HepG2 (cell line): ENCODE measurements at regions not wholly inside any gene's neighbourhood (a gene's known extent, or its start where the extent isn't known, plus 50 kb on each side); places are given as distances from the start of the nearest gene placed in this dataset.

Experiments used
- FOXK1 ChIP-seq: sonication (generic); formaldehyde crosslinking; IDR thresholded peaks from 2 replicates; pipeline ENCODE4 v1.4.0; 2020; ENCODE audit warnings: low read depth, missing genetic modification reagents, borderline replicate concordance
- GFI1 ChIP-seq: sonication (generic); formaldehyde crosslinking; IDR thresholded peaks from 2 replicates; pipeline ENCODE4 v1.5.0; 2020; ENCODE audit warnings: missing genetic modification reagents, mild to moderate bottlenecking, borderline replicate concordance
- MXI1 ChIP-seq: IDR thresholded peaks from 3 replicates; pipeline ENCODE4 v1.6.1; 2012; ENCODE audit warnings: low read depth, low read length, inconsistent platforms, borderline replicate concordance
- PAX8 ChIP-seq: sonication (generic); formaldehyde crosslinking; IDR thresholded peaks from 2 replicates; pipeline ENCODE4 v1.8.0; 2022; ENCODE audit warnings: mild to moderate bottlenecking, missing genetic modification reagents, borderline replicate concordance
- ZNF235 ChIP-seq: sonication (generic); formaldehyde crosslinking; IDR thresholded peaks from 2 replicates; pipeline ENCODE4 v1.8.1; 2023; ENCODE audit warnings: mild to moderate bottlenecking, missing genetic modification reagents, borderline replicate concordance
- ZNF292 ChIP-seq: sonication (generic); formaldehyde crosslinking; IDR thresholded peaks from 2 replicates; pipeline ENCODE4 v1.8.1; 2022; ENCODE audit warnings: mild to moderate bottlenecking, low read depth, missing genetic modification reagents, borderline replicate concordance
- ZNF317 ChIP-seq: sonication (generic); formaldehyde crosslinking; IDR thresholded peaks from 2 replicates; pipeline ENCODE4 v1.5.0; 2020; ENCODE audit warnings: mild to moderate bottlenecking, missing genetic modification reagents
- ZNF451 ChIP-seq: sonication (generic); formaldehyde crosslinking; IDR thresholded peaks from 2 replicates; pipeline ENCODE4 v1.5.0; 2020; ENCODE audit warnings: mild to moderate bottlenecking, missing genetic modification reagents
- ZNF605 ChIP-seq: sonication (generic); formaldehyde crosslinking; IDR thresholded peaks from 2 replicates; pipeline ENCODE4 v1.8.0; 2022; ENCODE audit warnings: mild to moderate bottlenecking, missing genetic modification reagents
- ZNF749 ChIP-seq: sonication (generic); formaldehyde crosslinking; IDR thresholded peaks from 2 replicates; pipeline ENCODE4 v1.8.0; 2022; ENCODE audit warnings: mild to moderate bottlenecking, missing genetic modification reagents, moderate library complexity, borderline replicate concordance
- TF ChIP-seq, protein P1 (sequence below): sonication (generic); formaldehyde crosslinking; conservative IDR thresholded peaks from 2 replicates; pipeline ENCODE4 v1.8.0; 2022; ENCODE audit warnings: mild to moderate bottlenecking, moderate library complexity, missing genetic modification reagents
- TF ChIP-seq, protein P2 (sequence below): IDR thresholded peaks from 2 replicates; pipeline ENCODE4 v1.4.0; 2020; ENCODE audit warnings: mild to moderate bottlenecking, missing genetic modification reagents
- TF ChIP-seq, protein P3 (sequence below): sonication (generic); formaldehyde crosslinking; IDR thresholded peaks from 2 replicates; pipeline ENCODE4 v1.5.0; 2020; ENCODE audit warnings: missing genetic modification reagents, mild to moderate bottlenecking, borderline replicate concordance
- TF ChIP-seq, protein P4 (sequence below): sonication (generic); formaldehyde crosslinking; conservative IDR thresholded peaks from 2 replicates; pipeline ENCODE4 v1.5.0; 2020; ENCODE audit warnings: missing genetic modification reagents
- TF ChIP-seq, protein P5 (sequence below): sonication (generic); formaldehyde crosslinking; IDR thresholded peaks from 2 replicates; pipeline ENCODE4 v1.4.0; 2020; ENCODE audit warnings: missing genetic modification reagents, borderline replicate concordance
- TF ChIP-seq, protein P6 (sequence below), 2 experiments: sonication (generic) in 1 of 2; formaldehyde crosslinking in 1 of 2; IDR thresholded peaks; 2 replicates each; pipeline versions ENCODE4 v1.4.0 to v1.6.1; 2018 to 2020; ENCODE audit warnings: missing genetic modification reagents in 2 of 2, borderline replicate concordance in 1 of 2, low read depth in 1 of 2, mild to moderate bottlenecking in 1 of 2, missing biosample characterization in 1 of 2

DNA sequence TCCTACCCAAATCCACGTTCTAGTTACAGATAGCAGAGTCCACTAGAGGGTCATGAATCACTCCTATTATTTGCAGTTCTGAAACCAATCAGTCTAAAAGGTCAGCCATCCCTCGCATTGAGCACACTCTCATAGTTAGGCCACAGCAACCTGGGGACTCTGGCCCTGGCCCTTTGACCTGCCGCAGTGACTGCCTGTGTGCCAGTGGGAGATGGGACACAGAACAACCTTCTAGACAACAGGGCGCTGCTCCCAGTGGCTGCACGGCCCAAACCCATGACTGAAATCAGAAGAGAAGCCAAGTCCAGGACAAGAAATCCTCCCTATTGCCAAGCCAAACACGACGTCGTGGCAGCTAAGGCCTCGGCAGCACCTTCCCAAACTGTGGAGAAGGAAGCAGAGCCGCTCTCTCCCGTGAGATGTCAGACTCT lies 158.5 kb downstream of the HERPUD2 start (continued):
- TF ChIP-seq, protein P1, sequence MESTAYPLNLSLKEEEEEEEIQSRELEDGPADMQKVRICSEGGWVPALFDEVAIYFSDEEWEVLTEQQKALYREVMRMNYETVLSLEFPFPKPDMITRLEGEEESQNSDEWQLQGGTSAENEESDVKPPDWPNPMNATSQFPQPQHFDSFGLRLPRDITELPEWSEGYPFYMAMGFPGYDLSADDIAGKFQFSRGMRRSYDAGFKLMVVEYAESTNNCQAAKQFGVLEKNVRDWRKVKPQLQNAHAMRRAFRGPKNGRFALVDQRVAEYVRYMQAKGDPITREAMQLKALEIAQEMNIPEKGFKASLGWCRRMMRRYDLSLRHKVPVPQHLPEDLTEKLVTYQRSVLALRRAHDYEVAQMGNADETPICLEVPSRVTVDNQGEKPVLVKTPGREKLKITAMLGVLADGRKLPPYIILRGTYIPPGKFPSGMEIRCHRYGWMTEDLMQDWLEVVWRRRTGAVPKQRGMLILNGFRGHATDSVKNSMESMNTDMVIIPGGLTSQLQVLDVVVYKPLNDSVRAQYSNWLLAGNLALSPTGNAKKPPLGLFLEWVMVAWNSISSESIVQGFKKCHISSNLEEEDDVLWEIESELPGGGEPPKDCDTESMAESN (CRISPR knock-in tag) = no peak
- 0 out of 2 replicates have a peak, but pooled peaks have one; percentile 29 for TF ChIP-seq FOXK1 (CRISPR knock-in tag)
- TF ChIP-seq MXI1 = no peak
- TF ChIP-seq, protein P2, sequence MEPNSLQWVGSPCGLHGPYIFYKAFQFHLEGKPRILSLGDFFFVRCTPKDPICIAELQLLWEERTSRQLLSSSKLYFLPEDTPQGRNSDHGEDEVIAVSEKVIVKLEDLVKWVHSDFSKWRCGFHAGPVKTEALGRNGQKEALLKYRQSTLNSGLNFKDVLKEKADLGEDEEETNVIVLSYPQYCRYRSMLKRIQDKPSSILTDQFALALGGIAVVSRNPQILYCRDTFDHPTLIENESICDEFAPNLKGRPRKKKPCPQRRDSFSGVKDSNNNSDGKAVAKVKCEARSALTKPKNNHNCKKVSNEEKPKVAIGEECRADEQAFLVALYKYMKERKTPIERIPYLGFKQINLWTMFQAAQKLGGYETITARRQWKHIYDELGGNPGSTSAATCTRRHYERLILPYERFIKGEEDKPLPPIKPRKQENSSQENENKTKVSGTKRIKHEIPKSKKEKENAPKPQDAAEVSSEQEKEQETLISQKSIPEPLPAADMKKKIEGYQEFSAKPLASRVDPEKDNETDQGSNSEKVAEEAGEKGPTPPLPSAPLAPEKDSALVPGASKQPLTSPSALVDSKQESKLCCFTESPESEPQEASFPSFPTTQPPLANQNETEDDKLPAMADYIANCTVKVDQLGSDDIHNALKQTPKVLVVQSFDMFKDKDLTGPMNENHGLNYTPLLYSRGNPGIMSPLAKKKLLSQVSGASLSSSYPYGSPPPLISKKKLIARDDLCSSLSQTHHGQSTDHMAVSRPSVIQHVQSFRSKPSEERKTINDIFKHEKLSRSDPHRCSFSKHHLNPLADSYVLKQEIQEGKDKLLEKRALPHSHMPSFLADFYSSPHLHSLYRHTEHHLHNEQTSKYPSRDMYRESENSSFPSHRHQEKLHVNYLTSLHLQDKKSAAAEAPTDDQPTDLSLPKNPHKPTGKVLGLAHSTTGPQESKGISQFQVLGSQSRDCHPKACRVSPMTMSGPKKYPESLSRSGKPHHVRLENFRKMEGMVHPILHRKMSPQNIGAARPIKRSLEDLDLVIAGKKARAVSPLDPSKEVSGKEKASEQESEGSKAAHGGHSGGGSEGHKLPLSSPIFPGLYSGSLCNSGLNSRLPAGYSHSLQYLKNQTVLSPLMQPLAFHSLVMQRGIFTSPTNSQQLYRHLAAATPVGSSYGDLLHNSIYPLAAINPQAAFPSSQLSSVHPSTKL (CRISPR knock-in tag) = 0 out of 2 replicates have a peak, but pooled peaks have one; percentile 8
- TF ChIP-seq, protein P3, sequence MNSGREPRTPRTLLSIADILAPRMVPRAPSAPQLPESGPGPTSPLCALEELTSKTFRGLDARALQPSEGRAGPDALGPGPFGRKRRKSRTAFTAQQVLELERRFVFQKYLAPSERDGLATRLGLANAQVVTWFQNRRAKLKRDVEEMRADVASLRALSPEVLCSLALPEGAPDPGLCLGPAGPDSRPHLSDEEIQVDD (CRISPR knock-in tag) = no peak
- TF ChIP-seq, protein P4, sequence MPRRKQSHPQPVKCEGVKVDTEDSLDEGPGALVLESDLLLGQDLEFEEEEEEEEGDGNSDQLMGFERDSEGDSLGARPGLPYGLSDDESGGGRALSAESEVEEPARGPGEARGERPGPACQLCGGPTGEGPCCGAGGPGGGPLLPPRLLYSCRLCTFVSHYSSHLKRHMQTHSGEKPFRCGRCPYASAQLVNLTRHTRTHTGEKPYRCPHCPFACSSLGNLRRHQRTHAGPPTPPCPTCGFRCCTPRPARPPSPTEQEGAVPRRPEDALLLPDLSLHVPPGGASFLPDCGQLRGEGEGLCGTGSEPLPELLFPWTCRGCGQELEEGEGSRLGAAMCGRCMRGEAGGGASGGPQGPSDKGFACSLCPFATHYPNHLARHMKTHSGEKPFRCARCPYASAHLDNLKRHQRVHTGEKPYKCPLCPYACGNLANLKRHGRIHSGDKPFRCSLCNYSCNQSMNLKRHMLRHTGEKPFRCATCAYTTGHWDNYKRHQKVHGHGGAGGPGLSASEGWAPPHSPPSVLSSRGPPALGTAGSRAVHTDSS (CRISPR knock-in tag) = no peak
- TF ChIP-seq ZNF605 = no peak
- TF ChIP-seq, protein P5, sequence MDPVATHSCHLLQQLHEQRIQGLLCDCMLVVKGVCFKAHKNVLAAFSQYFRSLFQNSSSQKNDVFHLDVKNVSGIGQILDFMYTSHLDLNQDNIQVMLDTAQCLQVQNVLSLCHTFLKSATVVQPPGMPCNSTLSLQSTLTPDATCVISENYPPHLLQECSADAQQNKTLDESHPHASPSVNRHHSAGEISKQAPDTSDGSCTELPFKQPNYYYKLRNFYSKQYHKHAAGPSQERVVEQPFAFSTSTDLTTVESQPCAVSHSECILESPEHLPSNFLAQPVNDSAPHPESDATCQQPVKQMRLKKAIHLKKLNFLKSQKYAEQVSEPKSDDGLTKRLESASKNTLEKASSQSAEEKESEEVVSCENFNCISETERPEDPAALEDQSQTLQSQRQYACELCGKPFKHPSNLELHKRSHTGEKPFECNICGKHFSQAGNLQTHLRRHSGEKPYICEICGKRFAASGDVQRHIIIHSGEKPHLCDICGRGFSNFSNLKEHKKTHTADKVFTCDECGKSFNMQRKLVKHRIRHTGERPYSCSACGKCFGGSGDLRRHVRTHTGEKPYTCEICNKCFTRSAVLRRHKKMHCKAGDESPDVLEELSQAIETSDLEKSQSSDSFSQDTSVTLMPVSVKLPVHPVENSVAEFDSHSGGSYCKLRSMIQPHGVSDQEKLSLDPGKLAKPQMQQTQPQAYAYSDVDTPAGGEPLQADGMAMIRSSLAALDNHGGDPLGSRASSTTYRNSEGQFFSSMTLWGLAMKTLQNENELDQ (CRISPR knock-in tag) = no peak
- no peak for TF ChIP-seq PAX8
- no peak for TF ChIP-seq ZNF451 (CRISPR knock-in tag)
- 0 out of 2 replicates have a peak, but pooled peaks have one; percentile 28 for TF ChIP-seq ZNF292 (CRISPR knock-in tag)
- TF ChIP-seq, protein P6, sequence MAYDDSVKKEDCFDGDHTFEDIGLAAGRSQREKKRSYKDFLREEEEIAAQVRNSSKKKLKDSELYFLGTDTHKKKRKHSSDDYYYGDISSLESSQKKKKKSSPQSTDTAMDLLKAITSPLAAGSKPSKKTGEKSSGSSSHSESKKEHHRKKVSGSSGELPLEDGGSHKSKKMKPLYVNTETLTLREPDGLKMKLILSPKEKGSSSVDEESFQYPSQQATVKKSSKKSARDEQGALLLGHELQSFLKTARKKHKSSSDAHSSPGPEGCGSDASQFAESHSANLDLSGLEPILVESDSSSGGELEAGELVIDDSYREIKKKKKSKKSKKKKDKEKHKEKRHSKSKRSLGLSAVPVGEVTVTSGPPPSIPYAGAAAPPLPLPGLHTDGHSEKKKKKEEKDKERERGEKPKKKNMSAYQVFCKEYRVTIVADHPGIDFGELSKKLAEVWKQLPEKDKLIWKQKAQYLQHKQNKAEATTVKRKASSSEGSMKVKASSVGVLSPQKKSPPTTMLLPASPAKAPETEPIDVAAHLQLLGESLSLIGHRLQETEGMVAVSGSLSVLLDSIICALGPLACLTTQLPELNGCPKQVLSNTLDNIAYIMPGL (CRISPR knock-in tag; IDR thresholded peaks at IDR 0.05; ENCODE audit: borderline replicate concordance in 1 of 2, low read depth in 1 of 2) = no peak
- no peak for TF ChIP-seq ZNF235
- peak; percentile 68; the same call in 1 of the 2 replicates for TF ChIP-seq ZNF317 (CRISPR knock-in tag)
- TF ChIP-seq GFI1 (CRISPR knock-in tag) = peak; percentile 63
- no peak for TF ChIP-seq ZNF749
